C4-2B (cell line): ENCODE measurements at regions not wholly inside any gene's neighbourhood (a gene's known extent, or its start where the extent isn't known, plus 50 kb on each side); places are given as distances from the start of the nearest gene placed in this dataset.

ENCODE experiments used
- H3K27ac ChIP-seq: fragments of 450-650 bp; 2 replicates; pipeline ENCODE4 v1.5.1; 2017
- ZFX ChIP-seq: fragments of 450-650 bp; IDR thresholded peaks from 2 replicates; pipeline ENCODE4 v1.6.1; 2017
- TF ChIP-seq, protein P1 (sequence below): fragments of 450-650 bp; conservative IDR thresholded peaks from 2 replicates; pipeline ENCODE4 v1.5.1; 2017; ENCODE audit warnings: mild to moderate bottlenecking

GRCh38 chr9:103139891-103140290 is 144.8 kb downstream of the CYLC2 start:
- no peak overlapping the region for H3K27ac ChIP-seq
- TF ChIP-seq ZFX, result no peak
- TF ChIP-seq, protein P1, sequence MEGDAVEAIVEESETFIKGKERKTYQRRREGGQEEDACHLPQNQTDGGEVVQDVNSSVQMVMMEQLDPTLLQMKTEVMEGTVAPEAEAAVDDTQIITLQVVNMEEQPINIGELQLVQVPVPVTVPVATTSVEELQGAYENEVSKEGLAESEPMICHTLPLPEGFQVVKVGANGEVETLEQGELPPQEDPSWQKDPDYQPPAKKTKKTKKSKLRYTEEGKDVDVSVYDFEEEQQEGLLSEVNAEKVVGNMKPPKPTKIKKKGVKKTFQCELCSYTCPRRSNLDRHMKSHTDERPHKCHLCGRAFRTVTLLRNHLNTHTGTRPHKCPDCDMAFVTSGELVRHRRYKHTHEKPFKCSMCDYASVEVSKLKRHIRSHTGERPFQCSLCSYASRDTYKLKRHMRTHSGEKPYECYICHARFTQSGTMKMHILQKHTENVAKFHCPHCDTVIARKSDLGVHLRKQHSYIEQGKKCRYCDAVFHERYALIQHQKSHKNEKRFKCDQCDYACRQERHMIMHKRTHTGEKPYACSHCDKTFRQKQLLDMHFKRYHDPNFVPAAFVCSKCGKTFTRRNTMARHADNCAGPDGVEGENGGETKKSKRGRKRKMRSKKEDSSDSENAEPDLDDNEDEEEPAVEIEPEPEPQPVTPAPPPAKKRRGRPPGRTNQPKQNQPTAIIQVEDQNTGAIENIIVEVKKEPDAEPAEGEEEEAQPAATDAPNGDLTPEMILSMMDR, result no peak

DNA sequence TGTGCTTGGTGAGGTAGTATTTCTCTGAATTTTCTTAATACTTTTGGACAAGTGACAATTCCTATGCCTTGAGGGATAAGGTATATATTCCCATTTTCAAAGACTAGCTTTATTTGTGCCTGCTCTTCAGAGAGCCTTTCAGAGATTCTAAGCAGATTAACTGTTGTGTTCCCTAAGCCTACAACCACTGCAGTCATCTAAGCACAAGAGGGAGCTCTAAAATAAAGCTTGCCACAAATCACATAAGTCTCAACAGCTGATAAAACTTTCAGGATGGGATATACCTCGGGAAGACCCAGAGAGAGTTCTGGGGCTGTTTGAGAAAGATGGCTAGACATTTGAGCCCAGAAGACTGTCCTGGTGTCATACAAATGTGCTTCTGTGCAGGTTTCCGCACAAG is 157.3 kb downstream of the CYLC2 start:
- H3K27ac ChIP-seq, result no peak overlapping the region
- TF ChIP-seq, protein P1, result peak; percentile 51
- no peak for TF ChIP-seq ZFX

DNA sequence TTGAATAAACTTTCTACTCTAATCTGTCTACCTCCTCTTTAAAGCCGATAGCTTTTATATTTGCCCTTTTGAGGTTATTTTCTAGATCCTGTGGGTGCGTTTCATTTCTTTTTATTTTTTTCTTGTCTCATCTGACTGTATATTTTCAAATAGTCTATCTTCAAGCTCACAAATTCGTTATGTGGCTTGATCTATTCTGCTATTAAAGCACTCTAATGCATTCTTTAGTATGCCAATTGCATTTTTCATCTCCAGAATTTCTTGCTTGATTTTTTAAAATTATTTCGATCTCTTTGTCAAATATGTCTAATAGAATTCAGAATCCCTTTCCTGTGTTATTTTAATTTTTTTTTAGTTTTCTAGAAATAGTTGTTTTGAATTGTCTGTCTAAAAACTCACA is 172.4 kb downstream of the CYLC2 start:
- TF ChIP-seq, protein P1, result no peak
- TF ChIP-seq ZFX, result no peak
- no peak overlapping the region for H3K27ac ChIP-seq

DNA sequence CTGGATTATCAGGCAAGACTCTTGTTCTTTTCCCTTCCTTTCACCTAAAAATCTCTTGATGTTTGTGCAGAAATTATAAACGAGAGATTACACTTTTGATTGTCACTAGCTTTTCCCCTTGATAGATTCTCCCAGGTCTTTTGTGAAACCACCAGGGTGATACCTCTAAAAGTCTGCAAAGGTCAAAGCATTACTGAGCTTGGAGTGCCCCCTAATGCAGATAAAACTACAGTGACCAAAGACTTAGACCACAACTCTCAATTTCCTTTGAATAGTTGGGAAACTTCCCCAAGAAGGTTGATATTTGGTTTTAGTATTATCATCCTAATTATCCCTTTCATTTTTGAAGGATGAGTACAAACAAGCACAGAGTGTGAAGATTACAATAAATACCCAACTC is 173.1 kb downstream of the CYLC2 start:
- no peak overlapping the region for H3K27ac ChIP-seq
- TF ChIP-seq ZFX, result no peak
- TF ChIP-seq, protein P1, result 0 out of 2 replicates have a peak, but pooled peaks have one; percentile 11

- TF ChIP-seq, protein P1, result no peak; the same call in 1 of the 2 replicates
- no peak for TF ChIP-seq ZFX
- no peak overlapping the region for H3K27ac ChIP-seq
Observed at GRCh38 chr9:103169798-103170197, 174.7 kb downstream of the CYLC2 start.

DNA sequence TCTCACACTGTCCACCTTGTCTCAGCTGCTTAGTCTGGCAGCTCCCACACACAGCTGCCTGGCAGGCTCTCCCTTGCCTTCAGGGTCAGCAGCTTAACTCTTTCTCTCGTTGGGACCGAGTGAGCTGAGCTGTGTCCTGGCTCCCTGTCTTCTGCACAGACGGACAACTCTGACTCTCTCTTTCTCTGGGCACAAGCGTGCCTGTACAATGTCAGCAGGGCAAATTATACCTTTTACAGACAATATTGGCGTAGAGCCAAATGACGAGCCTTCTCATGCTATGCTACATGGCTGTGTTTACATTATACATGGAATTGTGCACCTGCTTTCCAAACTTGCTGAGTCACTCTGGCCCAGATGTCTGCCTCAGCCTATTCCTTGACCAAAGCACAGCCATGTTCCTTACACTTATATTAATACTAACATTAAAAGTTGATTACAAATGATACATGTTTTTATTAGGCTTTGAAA is 188.6 kb downstream of the CYLC2 start:
- H3K27ac ChIP-seq, result no peak overlapping the region
- TF ChIP-seq ZFX, result no peak
- TF ChIP-seq, protein P1, result no peak

GRCh38 chr9:103186959-103187358 is 191.8 kb downstream of the CYLC2 start:
- no peak overlapping the region for H3K27ac ChIP-seq
- TF ChIP-seq, protein P1, result no peak
- TF ChIP-seq ZFX, result no peak
